SU-DHL-6 (cell line): ENCODE measurements at regions not wholly inside any gene's neighbourhood (a gene's known extent, or its start where the extent isn't known, plus 50 kb on each side); places are given as distances from the start of the nearest gene placed in this dataset.
"Not testable (repeated sequence)": the region's sequence is repeated elsewhere in the genome, so short reads cannot be mapped to it uniquely, and the experiment has no call there.

Experiments
- H2AFZ ChIP-seq: fragments of 200-600 bp; sonication (generic); 2 replicates; pipeline ENCODE4 v1.6.1; 2014; ENCODE audit warnings: low read depth, mild to moderate bottlenecking, moderate library complexity, mixed read lengths, antibody characterized with exemption, low read length; ENCODE audit not compliant: severe bottlenecking
- H3F3A ChIP-seq: fragments of 200-600 bp; shearing (Covaris generic); 2 replicates; pipeline ENCODE4 v1.6.0; 2016; ENCODE audit warnings: antibody characterized with exemption, mild to moderate bottlenecking; ENCODE audit not compliant: insufficient read depth
- H3K27ac ChIP-seq: fragments of 200-600 bp; sonication (generic); 2 replicates; pipeline ENCODE4 v1.5.1; 2016; ENCODE audit warnings: low read depth, mild to moderate bottlenecking, low read length, moderate library complexity, mixed read lengths
- H3K27me3 ChIP-seq: fragments of 200-600 bp; sonication (generic), shearing (Covaris generic); 2 replicates; pipeline ENCODE4 v1.6.0; 2014; ENCODE audit warnings: mild to moderate bottlenecking, low read length
- H3K36me3 ChIP-seq: fragments of 200-600 bp; sonication (generic); 2 replicates; pipeline ENCODE4 v1.6.1; 2014; ENCODE audit warnings: mild to moderate bottlenecking, low read length, mixed read lengths
- H3K4me2 ChIP-seq: fragments of 300-600, 200-600 bp; shearing (Covaris generic), sonication (generic); 2 replicates; pipeline ENCODE4 v1.6.0; 2014; ENCODE audit warnings: low read length, low read depth, mild to moderate bottlenecking; ENCODE audit not compliant: poor library complexity, severe bottlenecking
- H3K4me3 ChIP-seq: fragments of 200-600 bp; sonication (generic); 2 replicates; pipeline ENCODE4 v1.5.1; 2014; ENCODE audit warnings: antibody characterized with exemption, low read length, mild to moderate bottlenecking, mixed read lengths; ENCODE audit not compliant: insufficient read depth, poor library complexity, severe bottlenecking
- H3K79me2 ChIP-seq: fragments of 200-600 bp; sonication (generic); 2 replicates; pipeline ENCODE4 v1.6.1; 2014; ENCODE audit warnings: mild to moderate bottlenecking, low read length, moderate library complexity; ENCODE audit not compliant: insufficient read depth
- H3K9ac ChIP-seq: fragments of 200-600 bp; sonication (generic); 2 replicates; pipeline ENCODE4 v1.7.0; 2014; ENCODE audit warnings: mild to moderate bottlenecking, low read length
- H3K9me2 ChIP-seq: fragments of 200-600 bp; sonication (generic); replicated peaks from 2 replicates; pipeline ENCODE4 v1.6.1; 2014; ENCODE audit warnings: low read length; ENCODE audit not compliant: insufficient read depth
- H3K9me3 ChIP-seq: fragments of 200-600 bp; sonication (generic); 2 replicates; pipeline ENCODE4 v1.6.1; 2014; ENCODE audit warnings: low read length, mixed read lengths; ENCODE audit not compliant: insufficient read depth
- H4K20me1 ChIP-seq: fragments of 200-600 bp; sonication (generic); 2 replicates; pipeline ENCODE4 v1.6.1; 2014; ENCODE audit warnings: low read depth, mild to moderate bottlenecking, antibody characterized with exemption, low read length, moderate library complexity, mixed read lengths
- EZH2phosphoT487 ChIP-seq: fragments of 200-600 bp; sonication (generic), shearing (Covaris generic); conservative IDR thresholded peaks from 2 replicates; pipeline ENCODE4 v1.6.1; 2018; ENCODE audit warnings: mild to moderate bottlenecking, antibody characterized with exemption, low read length, moderate library complexity, mixed read lengths
- TF ChIP-seq, protein P1 (sequence below): fragments of 200-600 bp; sonication (generic); IDR thresholded peaks from one replicate; pipeline ENCODE4 v1.5.1; 2017; ENCODE audit warnings: antibody characterized with exemption, mild to moderate bottlenecking, low read length, moderate library complexity; ENCODE audit not compliant: insufficient read depth, poor library complexity, severe bottlenecking

- no peak overlapping the region for H3K9ac ChIP-seq
- no peak for TF ChIP-seq EZH2phosphoT487
- TF ChIP-seq, protein P1, sequence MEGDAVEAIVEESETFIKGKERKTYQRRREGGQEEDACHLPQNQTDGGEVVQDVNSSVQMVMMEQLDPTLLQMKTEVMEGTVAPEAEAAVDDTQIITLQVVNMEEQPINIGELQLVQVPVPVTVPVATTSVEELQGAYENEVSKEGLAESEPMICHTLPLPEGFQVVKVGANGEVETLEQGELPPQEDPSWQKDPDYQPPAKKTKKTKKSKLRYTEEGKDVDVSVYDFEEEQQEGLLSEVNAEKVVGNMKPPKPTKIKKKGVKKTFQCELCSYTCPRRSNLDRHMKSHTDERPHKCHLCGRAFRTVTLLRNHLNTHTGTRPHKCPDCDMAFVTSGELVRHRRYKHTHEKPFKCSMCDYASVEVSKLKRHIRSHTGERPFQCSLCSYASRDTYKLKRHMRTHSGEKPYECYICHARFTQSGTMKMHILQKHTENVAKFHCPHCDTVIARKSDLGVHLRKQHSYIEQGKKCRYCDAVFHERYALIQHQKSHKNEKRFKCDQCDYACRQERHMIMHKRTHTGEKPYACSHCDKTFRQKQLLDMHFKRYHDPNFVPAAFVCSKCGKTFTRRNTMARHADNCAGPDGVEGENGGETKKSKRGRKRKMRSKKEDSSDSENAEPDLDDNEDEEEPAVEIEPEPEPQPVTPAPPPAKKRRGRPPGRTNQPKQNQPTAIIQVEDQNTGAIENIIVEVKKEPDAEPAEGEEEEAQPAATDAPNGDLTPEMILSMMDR, result no peak
- no peaks in the 10 kb centered on the region for H3K9me2 ChIP-seq
These were observed 74.5 kb upstream of the NCKAP5 start for GRCh38 chr2:133642791-133643191.

DNA sequence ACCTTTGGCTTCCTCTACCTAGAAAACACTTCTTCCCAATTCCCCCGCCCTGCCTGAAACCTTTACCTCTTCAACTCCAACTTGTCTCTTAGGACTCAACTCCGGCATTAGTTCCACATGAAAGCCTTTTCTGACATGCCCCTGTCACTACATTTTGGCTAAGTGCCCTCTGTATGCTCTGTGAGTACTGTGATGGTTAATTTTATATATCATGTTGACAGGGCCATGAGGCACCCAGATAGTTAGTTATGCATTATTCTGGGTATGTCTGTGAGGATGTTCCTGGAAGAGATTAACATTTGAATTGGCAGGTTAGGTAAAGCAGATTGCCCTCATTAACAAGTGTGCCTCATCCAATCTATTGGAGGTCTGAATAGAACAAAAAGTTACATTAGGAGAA is 75.6 kb upstream of the NCKAP5 start:
- no peaks in the 10 kb centered on the region for H3F3A ChIP-seq
- TF ChIP-seq EZH2phosphoT487, result no peak
- TF ChIP-seq, protein P1, result no peak
- no peaks in the 10 kb centered on the region for H4K20me1 ChIP-seq
- H3K9ac ChIP-seq, result no peak overlapping the region
- H3K9me3 ChIP-seq, result no peaks in the 10 kb centered on the region
- H3K36me3 ChIP-seq, result no peaks in the 10 kb centered on the region
- no peak overlapping the region for H2AFZ ChIP-seq
- H3K4me3 ChIP-seq, result no peak overlapping the region
- H3K9me2 ChIP-seq, result no peaks in the 10 kb centered on the region
- no peaks in the 10 kb centered on the region for H3K27me3 ChIP-seq
- no peak overlapping the region for H3K4me2 ChIP-seq
- no peak overlapping the region for H3K27ac ChIP-seq
- H3K79me2 ChIP-seq, result no peaks in the 10 kb centered on the region

More at GRCh38 chr2:133642791-133643191, 74.5 kb upstream of the NCKAP5 start:
- Histone ChIP-seq H3K27me3 (no peaks in the 10 kb centered on the region), H2AFZ (no peak overlapping the region), H3K9me3 (no peaks in the 10 kb centered on the region), H3K79me2 (no peaks in the 10 kb centered on the region), H4K20me1 (no peaks in the 10 kb centered on the region), H3K36me3 (no peaks in the 10 kb centered on the region), H3K4me3 (no peak overlapping the region), H3K4me2 (no peak overlapping the region), H3K27ac (no peak overlapping the region), H3F3A (no peaks in the 10 kb centered on the region)

- Histone ChIP-seq H3K9me3 (no peaks in the 10 kb centered on the region), H2AFZ (no peak overlapping the region), H3K9me2 (no peaks in the 10 kb centered on the region), H3K4me3 (no peak overlapping the region), H3K36me3 (no peaks in the 10 kb centered on the region), H3K27me3 (no peaks in the 10 kb centered on the region), H3K4me2 (no peak overlapping the region), H3K9ac (no peak overlapping the region), H3F3A (no peaks in the 10 kb centered on the region), H4K20me1 (no peaks in the 10 kb centered on the region), H3K27ac (no peak overlapping the region), H3K79me2 (no peaks in the 10 kb centered on the region)
- TF ChIP-seq, protein P1, result no peak
- no peak for TF ChIP-seq EZH2phosphoT487
These were observed 76.6 kb upstream of the NCKAP5 start for GRCh38 chr2:133644846-133645245.

GRCh38 chr2:133647386-133647785 is 79.1 kb upstream of the NCKAP5 start:
- not testable (repeated sequence) for H3K9ac ChIP-seq, H3K4me3 ChIP-seq, H2AFZ ChIP-seq, H3K27ac ChIP-seq, H3K9me3 ChIP-seq, H3K9me2 ChIP-seq, H3K27me3 ChIP-seq, H4K20me1 ChIP-seq, H3K79me2 ChIP-seq, H3K4me2 ChIP-seq, H3K36me3 ChIP-seq, H3F3A ChIP-seq
